ENCODE measurements at regions not wholly inside any gene's neighbourhood (a gene's known extent, or its start where the extent isn't known, plus 50 kb on each side); places are given as distances from the start of the nearest gene placed in this dataset.
"Not testable (repeated sequence)": the region's sequence is repeated elsewhere in the genome, so short reads cannot be mapped to it uniquely, and the experiment has no call there.

- no peak for TF ChIP-seq CTCF (IDR thresholded peaks at IDR 0.05)
- DNase-seq: no peak
- no peaks in the 10 kb centered on the region for H3K4me1 Mint-ChIP-seq
- no peak overlapping the region for H3K27ac Mint-ChIP-seq
- H3K9me3 Mint-ChIP-seq: no peaks in the 10 kb centered on the region
- no peaks in the 10 kb centered on the region for H3K36me3 Mint-ChIP-seq (ENCODE audit: low read depth)
- no peaks in the 10 kb centered on the region for H3K27me3 Mint-ChIP-seq (ENCODE audit: low read depth, poor library complexity)
- H3K4me3 Mint-ChIP-seq: no peak overlapping the region
Observed at GRCh38 chr13:66077132-66077689, 1152.9 kb downstream of the PCDH9 start.

DNA sequence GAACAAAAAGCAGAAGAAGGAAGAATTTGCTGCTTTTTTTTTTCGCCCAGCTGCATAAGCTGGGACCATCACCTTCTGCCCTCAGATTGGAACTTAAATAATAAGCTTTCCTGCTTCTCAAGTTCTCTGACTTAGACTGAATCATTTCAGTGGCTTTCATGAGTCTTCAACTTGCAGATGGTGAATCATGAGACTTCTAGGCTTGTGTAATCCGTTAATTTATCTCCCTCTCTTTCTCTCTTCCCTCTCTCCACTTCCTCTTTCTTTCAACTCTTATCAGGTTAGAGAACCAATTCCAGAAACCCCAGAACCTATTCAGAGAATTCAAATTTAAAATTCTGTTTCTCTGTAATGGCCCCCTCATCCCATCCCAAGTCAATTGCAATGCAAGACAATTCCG is 1153.7 kb downstream of the PCDH9 start:
- no peak for TF ChIP-seq CTCF (IDR thresholded peaks at IDR 0.05)
- Mint-ChIP-seq H3K36me3 (ENCODE audit: low read depth) (no peaks in the 10 kb centered on the region), H3K4me1 (no peaks in the 10 kb centered on the region), H3K4me3 (no peak overlapping the region), H3K27ac (no peak overlapping the region), H3K9me3 (no peaks in the 10 kb centered on the region), H3K27me3 (ENCODE audit: low read depth, poor library complexity) (no peaks in the 10 kb centered on the region)
- DNase-seq: no peak

DNA sequence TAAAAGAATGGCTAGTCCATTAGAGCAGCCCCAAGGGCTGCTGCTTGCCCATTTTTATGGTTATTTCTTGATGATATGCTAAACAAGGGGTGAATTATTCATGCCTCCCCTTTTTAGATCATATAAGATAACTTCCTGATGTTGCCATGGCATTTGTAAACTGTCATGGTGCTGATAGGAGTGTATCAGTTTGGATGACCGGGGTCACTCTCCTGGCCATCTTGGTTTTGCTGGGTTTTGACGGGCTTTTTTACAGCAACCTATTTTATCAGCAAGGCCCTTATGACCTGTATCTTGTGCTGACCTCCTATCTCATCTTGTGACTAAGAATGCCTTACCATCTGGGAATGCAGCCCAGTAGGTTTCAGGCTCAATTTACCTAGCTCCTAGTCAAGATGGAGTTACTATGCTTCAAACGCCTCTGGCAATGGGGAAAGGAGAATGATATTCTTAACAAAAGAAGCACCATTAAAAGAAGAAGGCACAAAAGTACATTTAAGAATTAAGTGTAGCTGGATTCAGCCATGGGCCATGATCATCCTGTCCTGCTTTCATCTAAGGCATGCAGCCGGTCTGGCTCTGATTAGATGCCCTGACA is 1156.0 kb downstream of the PCDH9 start:
- no peaks in the 10 kb centered on the region for H3K36me3 Mint-ChIP-seq (ENCODE audit: low read depth)
- no peaks in the 10 kb centered on the region for H3K27me3 Mint-ChIP-seq (ENCODE audit: low read depth, poor library complexity)
- H3K4me3 Mint-ChIP-seq: no peak overlapping the region

DNA sequence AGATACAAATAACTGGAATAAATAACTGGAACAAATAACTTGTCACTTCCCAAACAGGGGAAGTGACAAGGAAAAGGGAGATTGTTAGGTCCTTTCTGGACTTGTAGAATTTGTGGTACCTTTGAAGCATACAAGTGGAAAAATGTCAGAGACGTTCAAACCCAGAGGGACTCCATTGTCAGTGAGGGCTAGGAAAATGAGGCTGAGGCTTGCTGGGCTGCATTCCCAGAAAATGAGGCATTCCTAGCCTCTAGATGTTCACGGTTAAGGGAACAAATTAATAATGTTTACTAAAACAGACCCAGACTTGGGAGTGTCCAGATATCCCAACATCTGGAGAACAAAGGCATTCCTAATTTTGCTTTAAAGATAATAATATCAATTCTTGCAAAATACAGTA is 1158.0 kb downstream of the PCDH9 start:
- H3K36me3 Mint-ChIP-seq (ENCODE audit: low read depth); H3K4me3 Mint-ChIP-seq; DNase-seq; H3K4me1 Mint-ChIP-seq; H3K27ac Mint-ChIP-seq; H3K27me3 Mint-ChIP-seq (ENCODE audit: low read depth, poor library complexity); H3K9me3 Mint-ChIP-seq: not testable (repeated sequence)

More for the DNA sequence above, 1156.0 kb downstream of the PCDH9 start:
- no peak for TF ChIP-seq CTCF (IDR thresholded peaks at IDR 0.05)
- Mint-ChIP-seq H3K9me3 (no peaks in the 10 kb centered on the region), H3K4me1 (no peaks in the 10 kb centered on the region), H3K27ac (no peak overlapping the region)
- no peak for DNase-seq

GRCh38 chr13:66071608-66072007 is 1158.5 kb downstream of the PCDH9 start:
- H3K4me1 Mint-ChIP-seq: no peaks in the 10 kb centered on the region
- no peaks in the 10 kb centered on the region for H3K36me3 Mint-ChIP-seq (ENCODE audit: low read depth)
- H3K9me3 Mint-ChIP-seq: no peaks in the 10 kb centered on the region
- no peak for TF ChIP-seq CTCF (IDR thresholded peaks at IDR 0.05)
- no peak overlapping the region for H3K4me3 Mint-ChIP-seq
- DNase-seq: no peak
- H3K27me3 Mint-ChIP-seq (ENCODE audit: low read depth, poor library complexity): no peaks in the 10 kb centered on the region
- H3K27ac Mint-ChIP-seq: no peak overlapping the region

GRCh38 chr13:66071029-66071428 is 1159.1 kb downstream of the PCDH9 start:
- no peak overlapping the region for H3K4me3 Mint-ChIP-seq
- H3K4me1 Mint-ChIP-seq: no peaks in the 10 kb centered on the region
- H3K9me3 Mint-ChIP-seq: no peaks in the 10 kb centered on the region
- DNase-seq: no peak
- H3K27me3 Mint-ChIP-seq (ENCODE audit: low read depth, poor library complexity): no peaks in the 10 kb centered on the region
- TF ChIP-seq CTCF (IDR thresholded peaks at IDR 0.05): no peak
- no peaks in the 10 kb centered on the region for H3K36me3 Mint-ChIP-seq (ENCODE audit: low read depth)
- H3K27ac Mint-ChIP-seq: no peak overlapping the region
